SK-MEL-5 (cell line): ENCODE measurements at regions not wholly inside any gene's neighbourhood (a gene's known extent, or its start where the extent isn't known, plus 50 kb on each side); places are given as distances from the start of the nearest gene placed in this dataset.

Experiments used
- DNase-seq: peaks from one replicate; pipeline ENCODE4 v3.0.0-alpha.2; 2016; ENCODE audit warnings: low read depth, low spot score
- in situ Hi-C: cut with HindIII; loops from 2 replicates; pipeline ENCODE4 v1.10.0; 2016; ENCODE audit warnings: low sequenced_read_pairs, high pct_unique_total_duplicates, low pct_unique_long_range_greater_than_20kb

DNA sequence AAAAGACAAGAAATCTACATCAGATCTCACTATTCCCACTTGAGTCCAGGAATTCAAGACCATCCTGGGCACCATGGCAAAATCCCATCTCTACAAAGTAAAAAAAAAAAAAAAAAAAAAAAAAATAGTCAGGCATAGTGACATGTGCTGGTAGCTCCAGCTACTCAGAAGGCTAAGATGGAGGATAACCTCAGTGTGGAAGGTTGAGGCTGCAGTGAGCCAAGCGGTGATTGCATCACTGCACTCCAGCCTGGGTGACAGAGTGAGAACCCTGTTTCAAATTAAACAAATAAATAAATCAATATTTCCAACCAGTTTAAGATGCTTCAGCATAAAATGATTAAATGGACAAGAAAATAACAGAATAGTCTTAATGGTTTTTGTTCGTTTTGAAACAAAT is 197.4 kb downstream of the DSEL start:
- DNase-seq: no peak
- in situ Hi-C loops: no loop called here

DNA sequence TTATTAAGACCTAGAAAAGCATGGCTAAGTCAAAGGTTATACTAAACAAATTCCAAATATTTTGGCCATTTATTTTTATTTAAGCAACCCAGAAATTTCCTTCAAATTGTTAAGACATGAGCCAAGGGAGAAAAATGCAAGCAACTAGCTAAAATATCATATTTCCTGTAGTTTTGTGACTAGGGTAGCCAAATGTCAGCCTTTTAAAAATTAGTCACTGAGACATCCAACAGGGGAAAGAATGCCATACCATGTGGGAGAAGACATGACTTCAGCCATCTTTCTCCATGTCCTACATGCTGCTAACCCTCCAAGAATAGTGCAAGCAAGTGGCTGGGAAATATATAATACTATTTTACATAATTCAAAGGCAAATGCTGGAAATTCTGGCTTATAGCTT is 197.9 kb downstream of the DSEL start:
- in situ Hi-C loops: no loop called here
- DNase-seq: no peak

DNA sequence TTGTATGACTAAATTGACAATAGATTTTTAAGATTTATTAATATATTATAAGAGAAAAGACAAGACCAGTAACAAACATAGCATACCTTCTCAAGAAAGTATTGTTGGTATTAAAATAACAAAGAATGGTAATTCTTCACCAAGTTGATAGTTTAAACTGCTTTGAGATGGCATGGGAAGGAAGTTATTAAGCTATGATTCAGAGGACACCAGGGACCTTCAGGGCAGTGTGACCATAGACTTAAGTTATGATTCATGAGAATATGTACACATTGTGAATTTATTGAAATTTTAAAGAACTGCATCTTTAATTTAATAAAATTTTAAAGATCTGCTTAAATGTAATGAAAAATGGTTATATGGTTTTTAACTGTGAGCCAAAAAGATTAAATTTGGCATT is 205.7 kb downstream of the DSEL start:
- no peak for DNase-seq
- in situ Hi-C loops: no loop called here

DNA sequence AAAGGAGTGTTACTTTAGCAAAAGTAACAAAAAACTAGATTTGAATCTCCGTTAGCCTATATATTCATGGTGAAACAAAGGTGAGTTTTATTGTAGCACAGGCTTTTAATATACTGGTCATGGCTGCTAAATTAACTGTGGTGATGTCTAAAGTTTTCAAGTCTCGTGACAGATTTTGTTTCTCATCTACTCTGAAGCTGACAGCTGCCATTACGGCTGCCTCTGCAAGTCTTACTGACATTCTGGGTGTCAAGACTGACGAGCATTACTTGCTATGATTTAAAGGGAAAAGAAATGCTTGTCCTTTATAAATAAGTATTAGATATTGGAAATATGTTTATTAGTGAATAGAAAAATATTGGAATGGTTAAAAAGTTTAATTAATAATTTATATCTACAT is 207.7 kb downstream of the DSEL start:
- in situ Hi-C loops: no loop called here
- no peak for DNase-seq

DNA sequence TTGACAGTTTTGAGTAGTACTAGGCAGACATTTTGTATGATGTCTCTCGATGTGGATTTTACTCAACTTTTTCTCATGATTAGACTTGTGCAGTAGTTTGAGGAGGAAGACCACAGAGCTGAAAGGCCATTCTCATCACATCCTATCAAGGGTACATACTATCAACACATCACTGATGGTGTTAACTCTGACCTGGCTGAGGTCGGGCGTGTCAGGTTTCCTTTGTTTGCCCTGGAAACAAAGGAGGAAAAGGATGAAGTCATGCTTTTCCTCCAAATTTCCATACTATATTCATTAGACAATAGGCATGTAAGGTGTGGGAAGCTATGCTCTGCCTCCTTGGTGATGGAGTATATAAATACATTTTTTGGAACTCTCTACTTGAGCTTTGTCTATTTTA is 211.1 kb downstream of the DSEL start:
- DNase-seq: no peak
- in situ Hi-C loops: no loop called here

DNA sequence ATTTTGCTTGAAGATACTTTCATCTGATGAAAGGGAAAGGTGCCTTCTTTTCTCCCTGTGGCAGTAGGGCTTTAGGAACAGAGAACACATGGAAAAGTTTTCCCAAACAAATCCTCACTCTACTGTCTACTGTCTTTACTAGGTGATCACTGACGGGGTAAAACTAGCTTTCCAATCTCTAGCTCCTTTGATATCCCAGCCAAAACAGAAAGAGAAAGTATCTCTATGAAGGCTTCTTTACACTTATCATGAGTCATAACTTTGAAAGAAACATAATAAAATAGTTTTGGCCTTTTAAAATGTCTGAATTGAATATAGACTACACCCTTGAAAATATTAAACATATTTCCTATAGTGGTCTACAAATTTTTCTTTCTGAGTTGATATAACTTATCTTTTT is 214.5 kb downstream of the DSEL start:
- DNase-seq: no peak
- in situ Hi-C loops: no loop called here

DNA sequence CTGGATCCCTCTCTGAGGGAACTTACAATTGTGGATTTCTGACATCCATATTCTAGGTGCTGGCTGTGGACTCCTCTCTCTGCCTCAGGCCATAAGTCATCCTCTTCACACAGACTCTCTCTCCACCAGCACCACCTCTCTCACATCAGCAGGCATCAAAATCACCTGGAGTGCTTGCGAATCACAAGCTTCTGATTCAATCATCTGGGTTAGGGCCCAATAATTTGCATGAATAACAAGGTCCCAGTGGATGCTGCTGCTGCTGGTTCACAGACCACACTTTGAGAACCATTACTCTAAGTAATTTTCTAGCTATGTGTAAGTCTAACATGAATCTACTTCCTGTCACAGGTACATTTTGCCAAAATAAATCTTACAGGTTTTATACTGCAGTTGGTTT is 214.9 kb downstream of the DSEL start:
- in situ Hi-C loops: no loop called here
- DNase-seq: no peak

DNA sequence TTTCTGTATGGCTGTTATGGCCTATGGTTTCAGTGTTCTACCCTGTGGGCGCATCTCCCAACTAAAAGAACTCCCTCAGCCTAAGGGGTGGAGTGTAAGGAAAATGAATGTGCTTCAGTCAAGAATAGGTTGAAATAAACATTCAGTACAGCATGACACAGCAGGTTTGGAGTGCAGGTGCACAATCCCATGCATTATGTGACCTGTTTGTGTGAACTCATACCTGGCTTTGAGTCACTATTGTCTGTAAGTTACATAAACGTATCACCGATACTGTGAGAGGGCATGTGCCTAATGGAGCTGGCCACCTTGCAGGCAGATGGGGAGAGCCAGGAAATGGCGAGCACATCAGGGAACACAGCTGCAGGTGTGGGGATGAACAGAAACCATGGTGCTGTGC is 216.0 kb downstream of the DSEL start:
- DNase-seq: no peak
- in situ Hi-C loops: no loop called here

DNA sequence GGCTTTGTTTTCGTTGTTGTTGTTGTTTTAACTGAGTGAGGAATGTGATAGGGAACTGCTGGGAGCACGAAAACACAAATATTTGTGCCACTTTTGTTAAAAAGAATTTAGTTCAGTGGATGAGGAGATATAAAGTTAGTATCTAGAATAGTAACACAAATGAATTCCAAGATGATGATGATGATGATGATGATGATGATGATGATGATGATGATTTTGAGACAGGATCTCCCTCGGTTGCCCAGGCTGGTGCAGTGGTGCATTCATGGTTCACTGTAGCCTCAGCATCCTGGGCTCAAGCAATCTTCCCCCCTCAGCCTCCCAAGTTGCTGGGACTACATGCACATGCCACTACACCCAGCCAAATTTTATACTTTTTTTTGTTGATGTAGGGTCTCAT is 223.7 kb downstream of the DSEL start:
- no peak for DNase-seq
- in situ Hi-C loops: no loop called here

DNA sequence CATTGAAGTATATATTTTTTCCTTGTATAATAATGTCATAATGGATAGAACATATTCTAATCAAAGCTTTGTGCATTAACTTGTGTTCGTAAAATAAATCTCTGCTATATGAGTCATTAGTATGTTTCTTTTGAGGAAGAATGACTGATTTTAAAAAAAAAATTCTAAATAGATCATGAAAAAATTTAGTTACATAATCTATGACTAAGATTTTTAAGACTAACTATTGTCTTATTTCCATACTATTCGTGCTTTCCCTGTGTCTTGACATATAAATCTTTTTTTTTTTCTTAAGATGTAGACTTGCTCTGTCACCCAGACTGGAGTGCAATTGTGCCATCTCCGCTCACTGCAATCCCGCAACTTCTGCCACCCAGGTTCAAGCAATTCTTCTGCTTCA is 226.1 kb downstream of the DSEL start:
- in situ Hi-C loops: no loop called here
- no peak for DNase-seq

DNA sequence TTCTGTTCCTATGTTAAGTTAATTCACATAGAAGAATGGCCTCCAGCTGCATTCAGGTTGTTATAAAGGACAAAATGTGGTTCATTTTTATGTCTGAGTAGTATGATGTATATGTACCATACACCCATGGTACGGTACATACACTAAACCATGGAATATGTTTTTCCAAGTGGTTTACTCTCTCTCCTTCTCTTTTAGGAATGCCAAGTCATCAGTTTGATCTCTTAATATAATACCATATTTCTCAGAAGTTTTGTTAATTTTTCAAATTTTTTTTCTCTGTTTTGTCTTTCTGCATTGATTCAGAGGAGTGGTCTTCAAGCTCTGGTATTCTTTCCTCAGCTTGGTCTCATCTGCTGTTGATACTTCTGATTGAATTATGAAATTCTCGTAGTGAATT is 230.9 kb downstream of the DSEL start:
- in situ Hi-C loops: no loop called here
- no peak for DNase-seq

DNA sequence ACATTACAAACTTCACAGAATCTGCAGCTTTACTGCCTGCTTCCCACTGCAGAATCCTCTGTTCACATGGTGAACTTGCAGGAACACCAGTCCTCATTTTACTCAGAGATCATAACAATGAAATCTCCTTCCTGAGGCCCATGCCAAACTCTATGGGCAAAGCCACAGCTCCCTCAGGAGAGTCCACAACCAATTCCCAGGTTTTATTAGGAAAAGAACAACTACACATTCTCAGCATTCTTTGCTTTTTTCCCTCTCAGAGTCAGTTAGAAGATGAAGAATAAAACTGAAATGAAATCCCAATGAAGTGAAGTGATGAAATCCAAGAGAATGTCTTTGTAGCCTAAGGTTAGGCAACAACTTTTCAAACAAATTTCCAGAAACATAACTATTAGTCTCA is 233.7 kb downstream of the DSEL start:
- no peak for DNase-seq
- in situ Hi-C loops: no loop called here

DNA sequence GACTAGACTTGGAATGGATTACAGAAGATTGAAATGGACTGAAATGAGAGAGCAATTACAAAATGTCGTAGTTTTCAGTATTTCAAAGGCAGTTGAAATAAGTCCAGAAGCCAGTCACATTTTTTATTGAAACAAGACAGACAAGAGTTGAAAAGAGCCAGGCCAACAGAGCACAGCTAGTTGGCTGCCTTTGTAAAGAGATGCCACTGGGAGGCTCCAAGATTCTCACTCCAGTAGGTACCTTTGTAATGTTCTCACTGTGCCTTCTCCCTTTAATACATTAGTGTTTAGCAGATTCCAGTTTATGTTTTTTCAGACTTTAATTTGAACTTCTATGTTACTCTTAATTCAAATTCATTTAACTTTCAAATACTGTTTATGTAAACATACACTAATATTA is 234.8 kb downstream of the DSEL start:
- in situ Hi-C loops: no loop called here

DNA sequence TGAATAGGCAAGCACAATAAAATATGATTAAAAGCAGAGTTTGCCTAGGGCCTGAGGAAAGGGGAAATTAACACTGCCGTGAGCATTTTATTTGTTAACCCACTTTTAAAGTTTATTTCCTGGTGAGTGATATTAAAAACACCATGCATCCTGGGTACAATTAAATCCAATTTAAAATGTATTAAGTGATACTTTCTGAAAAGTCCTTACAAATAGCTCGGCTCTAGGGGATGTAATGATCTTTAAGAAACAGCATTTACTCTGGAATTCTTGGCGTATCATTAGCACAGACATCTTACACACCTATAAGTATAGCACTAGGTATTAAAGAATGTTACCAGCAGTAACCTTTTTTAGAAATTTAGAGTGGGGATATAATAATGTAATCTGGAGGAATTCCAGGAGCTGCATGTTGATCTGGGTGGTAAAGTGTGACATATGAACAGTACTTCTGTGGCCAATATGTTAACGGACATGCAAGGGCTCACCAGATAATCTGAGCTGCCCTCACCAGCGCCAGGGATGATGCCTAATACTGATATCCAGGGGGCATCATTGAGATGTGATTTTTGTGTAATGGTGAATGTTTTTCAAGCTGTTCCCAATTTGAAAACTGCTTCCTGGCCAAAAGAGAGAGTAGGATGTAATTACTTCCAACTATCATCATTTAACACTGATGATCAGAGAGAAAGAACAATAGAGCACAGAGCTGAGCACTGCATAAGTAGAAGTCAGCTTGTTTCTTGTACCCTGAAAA is 235.9 kb downstream of the DSEL start:
- in situ Hi-C loops: no loop called here
- no peak for DNase-seq

More for the DNA sequence above, 234.8 kb downstream of the DSEL start:
- DNase-seq: no peak

DNA sequence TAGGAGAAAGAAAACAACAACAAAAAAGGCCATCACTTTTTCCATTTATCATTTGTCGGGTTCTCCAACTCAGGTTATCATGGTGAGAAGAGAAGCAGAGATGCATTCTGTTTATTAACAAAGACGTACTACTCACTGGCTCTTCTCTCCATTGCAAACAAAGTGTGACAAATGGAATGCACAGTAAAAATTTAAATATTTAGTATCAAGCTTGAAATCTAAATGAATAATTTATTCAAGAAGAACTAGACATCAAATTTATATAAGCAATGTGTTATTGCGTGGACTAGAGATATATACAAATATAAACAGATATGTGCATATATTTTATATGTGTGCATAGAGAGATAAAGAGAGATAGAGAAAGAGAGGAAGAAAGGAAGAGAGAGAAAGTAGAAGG is 236.5 kb downstream of the DSEL start:
- no peak for DNase-seq
- in situ Hi-C loops: no loop called here

DNA sequence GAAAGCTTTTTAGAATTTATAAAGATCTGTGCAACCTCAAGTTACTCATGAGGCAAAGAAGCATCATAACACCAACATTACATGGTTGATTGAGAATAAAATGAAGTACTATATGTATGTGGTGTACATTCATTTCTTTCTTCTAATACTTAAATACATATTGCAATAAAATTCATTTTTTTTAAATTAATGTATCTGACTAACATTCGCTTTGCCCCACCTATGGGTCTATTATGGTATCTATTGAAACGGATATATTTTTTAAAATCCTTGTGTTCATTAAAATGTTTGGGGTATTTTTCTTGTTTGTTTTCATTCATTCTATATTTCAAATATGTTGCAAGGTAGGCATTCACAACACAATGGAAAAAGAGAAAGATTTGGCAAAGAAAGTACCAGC is 237.5 kb downstream of the DSEL start:
- in situ Hi-C loops: no loop called here
- no peak for DNase-seq

DNA sequence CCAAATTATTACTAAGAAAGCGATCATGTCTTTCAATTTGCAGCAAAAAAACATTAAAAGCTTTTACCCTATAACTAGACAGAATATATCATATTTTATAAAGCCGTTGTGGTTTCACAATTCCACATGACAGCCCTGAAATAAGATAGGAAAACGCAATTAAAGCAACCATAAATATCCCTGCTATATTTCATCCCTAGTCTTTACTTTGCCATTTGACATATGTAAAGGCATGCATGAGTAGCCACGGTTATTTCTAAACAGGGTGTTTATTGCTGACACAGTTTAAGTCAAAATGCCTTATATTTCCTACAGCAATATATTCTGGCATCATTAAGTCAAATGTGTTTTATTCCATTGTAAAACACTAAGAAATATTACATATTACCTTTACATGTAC is 239.9 kb downstream of the DSEL start:
- in situ Hi-C loops: no loop called here
- no peak for DNase-seq

DNA sequence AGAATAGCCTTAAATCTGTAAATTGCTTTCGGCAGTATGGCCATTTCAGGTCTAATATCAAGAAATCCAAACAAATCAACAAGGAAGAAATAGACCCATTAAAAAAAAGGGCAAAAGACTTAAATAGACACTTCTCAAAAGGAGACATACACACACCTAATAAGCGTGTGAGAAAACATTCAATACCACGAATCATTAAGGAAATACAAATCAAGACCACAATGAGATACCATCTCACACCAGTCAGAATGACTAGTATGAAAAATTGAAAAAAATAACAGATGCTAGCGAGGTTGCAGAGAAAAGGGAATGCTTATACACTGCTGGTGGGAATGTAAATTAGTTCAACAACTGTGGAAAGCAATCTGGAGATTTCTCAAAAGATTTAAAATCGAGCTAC is 243.2 kb downstream of the DSEL start:
- no peak for DNase-seq
- in situ Hi-C loops: no loop called here

DNA sequence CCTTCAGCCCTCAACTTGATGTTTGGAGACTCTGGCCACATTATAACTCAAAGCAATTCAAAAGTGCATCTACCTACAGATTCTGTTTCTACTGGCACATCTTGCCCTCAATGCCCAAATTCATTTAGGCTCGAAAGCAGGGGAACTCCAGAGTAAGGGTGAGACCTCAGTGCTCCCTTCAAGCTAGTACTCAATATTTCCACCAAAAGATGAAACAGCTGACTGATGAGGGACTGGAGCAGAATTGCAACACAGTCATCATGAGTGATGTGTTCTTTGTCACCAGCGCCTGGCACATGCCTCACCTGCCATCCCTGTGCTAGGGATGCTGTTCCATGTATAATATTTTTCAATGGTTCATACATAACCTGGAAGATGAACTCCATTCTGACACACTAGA is 247.3 kb downstream of the DSEL start:
- in situ Hi-C loops: no loop called here
- DNase-seq: no peak

DNA sequence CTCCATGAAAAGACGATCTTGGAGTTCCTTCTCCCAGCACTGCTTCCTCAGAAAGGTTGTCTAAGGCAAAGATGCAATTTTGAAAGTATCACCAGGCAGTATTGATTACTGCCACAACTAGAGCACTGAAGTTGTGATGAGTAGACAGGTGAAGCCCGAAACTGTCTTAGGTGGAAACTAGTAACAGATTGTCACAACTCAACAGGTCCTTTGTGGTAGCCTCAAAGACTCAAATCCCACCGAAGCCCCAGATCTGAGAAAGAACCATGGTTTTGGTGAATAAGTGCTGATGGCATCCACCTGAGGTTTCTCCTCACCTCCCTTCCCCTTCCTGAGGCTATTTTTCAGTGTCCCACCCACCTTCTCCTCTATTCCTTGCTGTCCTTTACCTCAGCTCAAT is 248.0 kb downstream of the DSEL start:
- no peak for DNase-seq
- in situ Hi-C loops: no loop called here
